MG63 (cell line): ENCODE measurements at regions not wholly inside any gene's neighbourhood (a gene's known extent, or its start where the extent isn't known, plus 50 kb on each side); places are given as distances from the start of the nearest gene placed in this dataset.
"Not testable (repeated sequence)": the region's sequence is repeated elsewhere in the genome, so short reads cannot be mapped to it uniquely, and the experiment has no call there.

Experiments used
- DNase-seq: peaks from one replicate; pipeline ENCODE4 v3.0.0-alpha.2; 2020
- H3K27me3 ChIP-seq: fragments of 250-450 bp; sonication (Bioruptor Pico); 2 replicates; pipeline ENCODE4 v1.5.1; 2020; ENCODE audit warnings: mild to moderate bottlenecking, moderate library complexity
- H3K36me3 ChIP-seq: fragments of 250-450 bp; sonication (Bioruptor Pico); 2 replicates; pipeline ENCODE4 v1.5.1; 2020; ENCODE audit warnings: mild to moderate bottlenecking, moderate library complexity
- H3K4me3 ChIP-seq: fragments of 250-450 bp; sonication (Bioruptor Pico); 2 replicates; pipeline ENCODE4 v1.5.1; 2020; ENCODE audit warnings: mild to moderate bottlenecking, moderate library complexity
- H3K9me3 ChIP-seq: fragments of 250-450 bp; sonication (Bioruptor Pico); 2 replicates; pipeline ENCODE4 v1.5.1; 2020; ENCODE audit warnings: mild to moderate bottlenecking, moderate library complexity

DNA sequence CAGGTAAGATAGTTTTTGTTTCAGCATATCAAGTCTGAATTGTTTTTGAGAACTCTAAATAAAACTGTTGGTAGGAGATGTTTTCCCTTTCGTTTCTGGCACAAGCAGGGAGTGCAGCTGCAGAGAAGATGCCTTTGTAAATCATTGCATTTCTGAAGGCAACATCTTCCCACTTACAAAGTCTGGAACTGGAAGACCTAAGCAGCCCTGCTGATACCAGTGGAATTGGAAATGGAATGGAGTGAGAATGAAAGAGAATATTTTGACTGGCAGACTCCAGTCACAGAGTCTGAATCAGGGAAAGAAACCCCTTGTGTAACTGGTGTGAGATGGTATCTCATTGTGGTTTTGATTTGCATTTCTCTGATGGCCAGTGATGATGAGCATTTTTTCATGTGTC, 815.6 kb downstream of the LTN1 start:
- H3K27me3 ChIP-seq, result no peaks in the 10 kb centered on the region
- H3K4me3 ChIP-seq, result no peak overlapping the region
- no peak for DNase-seq
- H3K9me3 ChIP-seq, result peaks cover 19% of the 10 kb centered on the region
- no peaks in the 10 kb centered on the region; the same call in 1 of the 2 replicates for H3K36me3 ChIP-seq

DNA sequence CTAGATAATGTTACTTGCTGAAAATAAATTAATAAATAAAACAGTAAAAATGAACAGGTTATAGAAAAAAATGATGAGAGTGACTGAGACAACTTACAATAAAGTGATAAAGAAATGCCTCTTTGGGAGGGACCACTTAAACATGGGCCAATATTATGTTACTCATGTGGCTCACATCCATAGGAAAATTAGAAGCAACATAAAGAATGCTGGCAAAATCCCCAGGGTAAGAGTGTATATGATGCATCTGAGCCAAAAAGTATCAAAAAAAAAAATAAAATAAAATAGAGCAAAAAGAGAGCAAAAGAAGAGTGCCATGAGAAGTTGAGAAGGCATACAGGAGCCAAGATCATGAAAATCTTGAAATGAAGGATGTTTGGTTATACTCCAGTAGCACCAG, 818.0 kb downstream of the LTN1 start:
- Histone ChIP-seq H3K36me3 (no peaks in the 10 kb centered on the region; the same call in 1 of the 2 replicates), H3K27me3 (no peaks in the 10 kb centered on the region), H3K9me3 (peaks cover 12% of the 10 kb centered on the region), H3K4me3 (no peak overlapping the region)
- no peak for DNase-seq

DNA sequence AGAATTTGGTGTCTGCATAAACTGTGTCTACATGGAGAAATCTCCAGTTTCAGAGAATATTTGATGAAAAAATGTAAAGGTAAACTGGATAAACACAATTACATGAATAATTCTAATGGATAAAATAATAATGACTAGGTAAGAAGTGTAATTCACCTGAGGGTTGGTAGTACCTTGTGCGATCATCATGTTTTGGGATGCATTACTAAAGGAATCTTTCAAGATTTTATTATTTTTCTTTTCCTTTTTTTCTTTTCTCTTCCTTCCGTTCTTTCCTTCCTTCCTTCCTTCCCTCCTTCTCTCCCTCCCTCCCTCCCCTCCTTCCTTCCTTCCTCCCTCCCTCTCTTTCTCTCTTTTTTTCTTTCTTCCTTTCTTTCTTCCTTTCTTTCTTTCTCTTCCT, 818.7 kb downstream of the LTN1 start:
- DNase-seq, result no peak
- peaks cover 12% of the 10 kb centered on the region for H3K9me3 ChIP-seq
- H3K4me3 ChIP-seq, result no peak overlapping the region
- H3K27me3 ChIP-seq, result no peaks in the 10 kb centered on the region
- H3K36me3 ChIP-seq, result no peaks in the 10 kb centered on the region; the same call in 1 of the 2 replicates

DNA sequence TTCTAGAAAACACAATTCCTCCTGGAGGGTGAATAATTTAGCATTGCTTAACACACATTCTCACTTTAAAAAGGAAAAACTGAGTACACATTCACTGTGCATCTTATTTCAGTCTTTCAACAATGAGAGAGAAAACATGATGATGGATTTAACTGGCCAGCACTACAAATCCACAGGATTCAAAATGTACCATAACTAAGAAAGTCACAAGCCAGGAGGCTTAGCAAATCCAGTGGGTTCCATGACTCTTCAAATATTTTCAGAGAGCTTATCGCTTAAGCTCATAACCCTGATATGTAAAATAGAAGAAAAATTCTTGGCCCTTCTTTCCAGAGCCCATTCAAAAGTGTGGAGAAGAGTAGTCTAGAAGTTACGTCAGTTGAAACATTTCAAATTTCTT, 820.3 kb downstream of the LTN1 start:
- H3K4me3 ChIP-seq, result no peak overlapping the region
- DNase-seq, result no peak

DNA sequence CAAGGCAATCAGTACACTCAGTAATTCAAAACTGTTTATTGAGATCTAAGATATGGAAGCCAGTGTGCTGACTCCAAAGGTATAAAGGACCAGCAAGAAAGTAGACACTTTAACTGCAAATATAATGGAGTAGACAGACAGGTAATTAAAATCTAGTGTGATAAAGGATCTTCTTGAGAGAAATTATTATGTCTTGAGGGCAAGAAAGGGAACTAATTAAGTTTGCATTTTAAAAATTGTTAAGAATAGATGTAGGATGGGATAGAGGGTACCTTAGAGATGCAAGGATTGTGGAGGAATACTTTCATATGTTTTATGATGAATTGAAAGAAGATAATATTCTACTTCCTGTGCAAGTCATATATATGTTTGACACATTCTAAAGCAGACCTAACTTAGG, 825.3 kb downstream of the LTN1 start:
- Histone ChIP-seq H3K36me3 (no peaks in the 10 kb centered on the region), H3K4me3 (no peak overlapping the region), H3K9me3 (no peaks in the 10 kb centered on the region), H3K27me3 (no peaks in the 10 kb centered on the region)
- no peak for DNase-seq

More for the DNA sequence above, 820.3 kb downstream of the LTN1 start:
- no peaks in the 10 kb centered on the region for H3K27me3 ChIP-seq
- peaks cover 12% of the 10 kb centered on the region for H3K9me3 ChIP-seq
- H3K36me3 ChIP-seq, result no peaks in the 10 kb centered on the region; the same call in 1 of the 2 replicates

DNA sequence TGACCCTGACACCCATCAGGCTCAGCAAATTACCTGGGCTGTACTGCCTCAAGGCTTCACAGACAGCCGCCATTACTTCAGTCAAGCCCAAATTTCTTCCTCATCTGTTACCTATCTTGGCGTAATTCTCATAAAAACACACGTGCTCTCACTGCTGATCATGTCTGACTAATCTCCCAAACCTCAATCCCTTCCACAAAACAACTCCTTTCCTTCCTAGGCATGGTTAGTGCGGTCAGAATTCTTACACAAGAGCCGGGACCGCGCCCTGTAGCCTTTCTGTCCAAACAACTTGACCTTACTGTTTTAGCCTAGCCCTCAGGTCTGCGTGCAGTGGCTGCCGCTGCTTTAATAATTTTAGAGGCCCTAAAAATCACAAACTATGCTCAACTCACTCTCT, 828.2 kb downstream of the LTN1 start:
- not testable (repeated sequence) for H3K27me3 ChIP-seq, H3K4me3 ChIP-seq, H3K36me3 ChIP-seq, DNase-seq, H3K9me3 ChIP-seq

DNA sequence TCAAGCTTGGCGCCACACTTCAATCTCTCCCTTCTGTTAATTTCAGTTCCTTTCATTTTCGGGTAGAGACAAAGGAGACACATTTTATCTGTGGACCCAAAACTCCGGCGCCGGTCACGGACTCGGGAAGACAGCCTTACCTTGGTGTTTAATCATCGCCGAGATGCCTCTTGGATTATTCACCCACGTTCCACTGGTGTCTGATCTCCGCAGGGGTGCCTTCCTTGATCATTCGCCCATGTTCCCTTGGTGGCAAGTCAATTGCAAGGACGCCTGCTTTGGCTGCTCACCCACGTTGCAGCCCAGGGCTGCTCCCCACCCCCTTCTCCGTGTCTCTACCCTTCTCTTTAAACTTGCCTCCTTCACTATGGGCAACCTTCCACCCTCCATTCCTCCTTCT, 830.6 kb downstream of the LTN1 start:
- H3K36me3 ChIP-seq, H3K4me3 ChIP-seq, DNase-seq, H3K27me3 ChIP-seq, H3K9me3 ChIP-seq: not testable (repeated sequence)

DNA sequence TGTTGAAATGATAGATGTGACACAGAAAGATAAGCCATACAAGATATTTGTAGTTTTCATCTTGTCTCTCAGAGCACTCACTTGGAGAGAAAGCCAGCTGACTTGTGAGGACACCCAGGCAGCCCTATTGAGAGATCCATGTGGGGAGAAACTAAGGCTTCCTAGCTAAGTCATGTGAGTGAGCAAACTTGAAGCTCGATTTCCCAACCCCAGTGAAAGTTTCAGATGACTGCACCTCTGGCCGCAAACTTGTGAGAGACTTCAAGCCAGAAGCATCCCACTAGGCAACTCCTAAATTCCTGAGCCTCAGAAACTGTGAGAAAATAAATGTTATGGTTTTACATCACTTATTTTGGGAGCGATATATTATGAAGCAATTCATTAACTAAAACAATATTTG, 832.3 kb downstream of the LTN1 start:
- no peak for DNase-seq
- Histone ChIP-seq H3K9me3 (no peaks in the 10 kb centered on the region), H3K36me3 (no peaks in the 10 kb centered on the region), H3K4me3 (no peak overlapping the region), H3K27me3 (no peaks in the 10 kb centered on the region)

DNA sequence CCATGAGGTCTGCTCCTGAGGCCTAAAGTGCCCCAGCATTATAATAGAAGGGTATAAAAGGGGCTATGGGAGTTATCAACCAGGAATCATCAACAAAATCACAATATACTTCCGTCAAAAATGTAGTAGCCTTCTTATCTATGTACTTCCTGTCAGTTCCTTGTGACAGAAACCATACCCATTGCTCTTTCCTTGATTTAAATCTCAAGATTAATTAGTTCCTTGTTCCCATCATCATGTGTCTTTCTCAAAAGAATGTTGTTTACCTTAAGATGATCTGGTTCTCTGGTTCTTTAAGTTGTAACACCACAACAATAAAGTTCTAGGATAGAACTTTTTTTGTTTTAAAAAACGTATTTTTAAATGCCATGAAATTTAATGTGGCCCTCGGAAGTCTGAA, 833.3 kb downstream of the LTN1 start:
- H3K9me3 ChIP-seq, result no peaks in the 10 kb centered on the region
- no peak overlapping the region for H3K4me3 ChIP-seq
- no peak for DNase-seq
- H3K27me3 ChIP-seq, result no peaks in the 10 kb centered on the region
- no peaks in the 10 kb centered on the region for H3K36me3 ChIP-seq

DNA sequence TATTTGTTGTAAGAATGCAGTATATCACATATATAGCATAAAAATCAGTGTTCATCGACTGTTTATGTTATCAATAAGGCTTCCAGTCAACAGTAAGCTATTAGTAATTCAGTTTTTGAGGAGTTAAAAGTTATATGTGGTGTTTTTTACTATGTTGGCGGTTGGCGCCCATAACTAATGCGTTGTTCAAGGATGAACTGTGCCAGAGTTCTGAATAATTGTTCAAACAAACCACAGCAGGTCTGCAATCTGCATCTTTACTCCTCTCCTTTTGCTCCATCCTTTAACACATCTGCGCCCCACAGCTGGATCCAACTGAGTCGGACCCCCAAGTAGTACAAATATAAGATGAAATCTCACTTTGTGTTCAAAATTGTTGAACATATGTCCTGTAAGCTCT, 836.1 kb downstream of the LTN1 start:
- no peak for DNase-seq
- Histone ChIP-seq H3K9me3 (no peaks in the 10 kb centered on the region), H3K27me3 (no peaks in the 10 kb centered on the region), H3K36me3 (no peaks in the 10 kb centered on the region), H3K4me3 (no peak overlapping the region)

DNA sequence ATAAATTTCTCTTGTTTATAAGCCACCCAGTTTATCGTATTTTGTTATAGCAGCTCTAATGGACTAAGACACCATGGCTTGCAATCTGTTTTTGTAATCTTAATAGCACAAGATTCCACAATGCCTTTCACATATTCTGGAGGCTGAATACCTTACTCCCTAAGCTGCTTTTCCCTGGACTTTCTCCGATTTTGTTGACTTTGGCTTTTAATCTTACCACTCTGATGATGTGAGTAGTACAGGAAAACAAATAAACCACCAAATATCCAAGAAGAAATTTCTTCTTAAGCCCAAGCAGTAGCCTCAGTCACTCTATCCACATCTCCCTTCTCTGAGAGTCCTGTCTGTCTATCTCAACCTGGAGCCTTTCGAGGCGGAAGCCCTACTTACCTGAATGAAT, 838.6 kb downstream of the LTN1 start:
- no peaks in the 10 kb centered on the region for H3K9me3 ChIP-seq
- no peaks in the 10 kb centered on the region for H3K36me3 ChIP-seq
- DNase-seq, result no peak
- no peaks in the 10 kb centered on the region for H3K27me3 ChIP-seq
- no peak overlapping the region for H3K4me3 ChIP-seq

DNA sequence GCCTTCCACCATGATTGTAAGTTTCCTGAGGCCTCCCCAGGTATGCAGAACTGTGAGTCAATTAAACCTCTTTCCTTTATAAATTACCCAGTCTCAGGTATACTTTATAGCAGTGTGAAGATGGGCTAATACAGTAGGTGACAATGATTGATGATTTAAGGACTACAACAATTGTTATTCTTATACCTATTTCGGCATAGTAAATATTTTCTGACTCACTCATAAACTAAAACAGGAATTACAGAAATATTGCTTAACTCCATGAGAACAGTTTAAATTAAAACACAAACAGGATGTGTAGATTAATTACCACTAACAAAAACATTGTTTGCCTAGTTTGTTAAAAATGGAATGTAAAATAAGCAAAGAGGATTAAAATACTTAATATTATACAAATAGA, 839.9 kb downstream of the LTN1 start:
- no peak for DNase-seq
- no peaks in the 10 kb centered on the region for H3K27me3 ChIP-seq

DNA sequence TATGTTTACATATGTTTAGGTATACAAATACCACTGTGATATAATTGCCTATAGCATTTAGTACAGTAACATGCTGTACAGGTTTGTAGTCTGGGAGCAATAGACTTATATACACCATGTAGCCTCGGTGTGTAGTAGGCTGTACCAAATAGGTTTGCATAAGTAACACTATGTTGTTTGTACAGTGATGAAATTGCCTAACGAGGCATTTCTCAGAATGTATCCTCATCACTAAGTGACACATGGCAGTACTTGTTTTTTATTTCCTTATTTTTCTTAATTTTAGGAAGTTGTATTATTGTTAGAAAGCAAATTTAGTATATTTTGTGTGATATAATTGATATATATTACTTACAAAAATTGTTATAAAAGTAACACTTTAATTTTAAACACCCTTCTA, 840.9 kb downstream of the LTN1 start:
- Histone ChIP-seq H3K27me3 (no peaks in the 10 kb centered on the region), H3K36me3 (no peaks in the 10 kb centered on the region), H3K9me3 (no peaks in the 10 kb centered on the region), H3K4me3 (no peak overlapping the region)
- DNase-seq, result no peak

More for the DNA sequence above, 839.9 kb downstream of the LTN1 start:
- no peak overlapping the region for H3K4me3 ChIP-seq
- H3K9me3 ChIP-seq, result no peaks in the 10 kb centered on the region
- no peaks in the 10 kb centered on the region for H3K36me3 ChIP-seq

DNA sequence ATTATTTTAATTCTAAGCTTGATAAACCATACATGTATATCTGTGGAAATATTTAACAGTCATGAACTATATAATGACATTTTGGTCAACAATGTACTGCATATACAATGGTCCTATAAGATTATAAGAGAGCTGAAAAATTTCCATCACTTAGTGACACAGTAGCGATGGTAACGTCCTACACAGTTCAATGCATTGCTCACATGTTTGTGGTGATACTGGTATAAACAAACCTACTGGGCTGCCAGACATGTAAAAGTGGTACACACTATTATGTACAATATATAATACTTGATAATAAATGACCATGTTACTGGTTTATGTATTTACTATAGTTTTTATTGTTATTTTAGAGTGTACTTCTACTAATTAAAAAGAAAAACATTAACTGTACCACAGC, 841.9 kb downstream of the LTN1 start:
- Histone ChIP-seq H3K9me3 (no peaks in the 10 kb centered on the region), H3K27me3 (no peaks in the 10 kb centered on the region), H3K36me3 (no peaks in the 10 kb centered on the region), H3K4me3 (no peak overlapping the region)
- no peak for DNase-seq

DNA sequence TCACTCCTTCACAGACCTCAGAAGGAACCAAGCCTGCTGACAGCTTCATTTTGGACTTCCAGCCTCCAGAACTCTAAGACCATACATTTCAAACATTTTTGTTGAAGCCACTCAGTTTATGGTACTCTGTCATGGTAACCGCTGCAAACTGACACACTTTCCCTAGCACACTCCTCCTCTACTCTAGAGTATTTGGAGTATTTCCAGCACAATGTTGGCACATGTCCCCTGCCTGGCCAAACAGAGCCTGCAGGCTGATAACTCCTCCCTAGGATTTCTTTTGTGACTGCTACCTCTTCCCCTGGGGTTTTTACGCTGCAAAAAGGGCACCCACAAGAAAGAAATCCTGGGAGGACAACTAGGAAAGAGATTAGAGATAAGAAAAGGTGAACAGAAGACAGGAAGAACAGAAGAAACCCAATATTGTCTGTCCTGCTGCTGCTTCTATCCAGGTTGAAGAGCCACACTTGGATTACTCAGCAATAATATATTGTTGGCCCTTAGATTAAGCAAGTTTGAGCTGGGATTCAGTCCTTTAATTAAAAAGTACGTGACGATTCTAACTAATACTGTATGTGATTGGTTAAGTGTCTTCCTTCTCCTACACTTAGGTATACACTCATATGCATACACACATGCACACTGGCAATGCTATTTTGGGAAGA, 844.1 kb downstream of the LTN1 start:
- Histone ChIP-seq H3K27me3 (no peaks in the 10 kb centered on the region), H3K4me3 (no peak overlapping the region), H3K9me3 (no peaks in the 10 kb centered on the region), H3K36me3 (no peaks in the 10 kb centered on the region)
- DNase-seq, result no peak

DNA sequence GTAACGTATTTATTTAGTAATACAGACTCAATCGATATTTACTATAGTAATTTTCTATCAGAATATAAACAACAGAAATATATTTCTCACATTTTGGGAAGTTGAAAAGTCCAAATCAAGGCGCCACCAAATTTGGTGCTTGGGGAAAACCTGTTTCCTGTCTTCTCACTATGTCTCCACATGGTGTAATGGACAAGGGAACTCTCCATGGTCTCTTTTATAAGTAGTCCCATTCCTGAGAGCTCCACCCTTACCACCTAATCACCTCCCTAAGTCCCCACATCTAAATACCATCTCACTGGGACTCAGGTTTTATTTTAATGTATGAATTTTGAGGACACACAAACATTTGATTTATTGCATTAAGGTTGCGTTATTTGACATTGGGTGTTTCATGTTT, 848.0 kb downstream of the LTN1 start:
- H3K36me3 ChIP-seq, result no peaks in the 10 kb centered on the region

DNA sequence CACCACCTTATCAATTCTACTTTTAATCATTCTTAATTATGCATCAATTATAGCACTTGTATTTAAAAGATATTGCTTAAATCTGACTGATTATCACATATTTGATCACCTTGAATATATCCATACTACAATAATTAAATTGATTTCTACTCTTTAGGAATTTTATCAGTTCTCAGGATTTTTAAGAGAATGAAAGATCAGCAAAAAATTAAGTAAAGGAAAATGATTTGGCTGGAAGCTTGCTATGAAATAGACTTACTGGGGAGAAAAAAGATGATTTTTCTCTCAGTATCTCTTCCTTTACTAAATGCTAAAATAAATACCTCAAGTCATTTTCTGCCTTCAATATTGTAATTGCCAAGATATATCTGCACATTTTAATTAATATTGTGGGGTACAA, 848.6 kb downstream of the LTN1 start:
- H3K9me3 ChIP-seq, result peaks cover 4% of the 10 kb centered on the region; the same call in 1 of the 2 replicates
- H3K36me3 ChIP-seq, result no peaks in the 10 kb centered on the region
- DNase-seq, result no peak
- no peaks in the 10 kb centered on the region for H3K27me3 ChIP-seq
- no peak overlapping the region for H3K4me3 ChIP-seq

More for the DNA sequence above, 848.0 kb downstream of the LTN1 start:
- Histone ChIP-seq H3K9me3 (peaks cover 4% of the 10 kb centered on the region; the same call in 1 of the 2 replicates), H3K27me3 (no peaks in the 10 kb centered on the region), H3K4me3 (no peak overlapping the region)
- no peak for DNase-seq

DNA sequence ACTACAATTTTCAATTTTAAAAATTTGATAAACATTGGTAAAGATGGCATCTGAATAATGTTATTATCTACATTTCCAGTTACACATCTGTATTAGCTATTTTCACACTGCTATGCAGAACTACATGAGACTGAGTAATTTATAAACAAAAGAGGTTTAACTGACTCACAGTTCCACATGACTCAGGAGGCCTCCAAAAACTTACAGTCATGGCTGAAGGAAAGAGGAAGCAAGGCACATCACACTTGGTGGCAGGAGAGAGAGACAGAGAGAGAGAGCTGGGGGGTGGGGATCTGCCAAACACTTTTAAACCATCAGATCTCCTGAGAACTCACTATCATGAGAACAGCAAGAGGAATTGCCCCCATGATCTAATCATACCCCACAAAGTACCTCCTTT, 850.0 kb downstream of the LTN1 start:
- peak; percentile 50 for DNase-seq
- Histone ChIP-seq H3K4me3 (no peak overlapping the region), H3K36me3 (no peaks in the 10 kb centered on the region), H3K27me3 (no peaks in the 10 kb centered on the region), H3K9me3 (peaks cover 4% of the 10 kb centered on the region; the same call in 1 of the 2 replicates)

DNA sequence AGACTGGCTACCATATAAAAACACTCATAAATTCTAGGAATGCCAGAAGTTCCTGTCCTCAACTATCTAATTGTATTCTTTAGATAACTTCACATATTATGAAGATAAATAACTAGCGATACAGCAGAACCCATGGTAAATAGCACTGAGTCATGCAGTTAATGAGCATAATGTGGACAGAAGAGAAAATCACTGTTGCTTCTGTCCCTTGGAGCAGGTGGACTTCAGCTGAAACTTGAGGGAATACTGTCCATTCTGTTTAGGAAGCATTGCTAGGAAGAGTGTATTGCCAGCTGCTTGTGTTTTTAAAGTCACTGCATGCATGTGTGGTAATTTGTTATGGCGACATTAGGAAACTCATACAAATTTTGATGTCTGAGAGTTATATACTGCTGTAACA, 854.4 kb downstream of the LTN1 start:
- H3K36me3 ChIP-seq, result no peaks in the 10 kb centered on the region
- no peak for DNase-seq
- H3K9me3 ChIP-seq, result peaks cover 4% of the 10 kb centered on the region; the same call in 1 of the 2 replicates
- H3K27me3 ChIP-seq, result no peaks in the 10 kb centered on the region
- H3K4me3 ChIP-seq, result no peak overlapping the region
